Mesenchymal stem cell (in vitro differentiated cells and primary cell): ENCODE measurements at regions not wholly inside any gene's neighbourhood (a gene's known extent, or its start where the extent isn't known, plus 50 kb on each side); places are given as distances from the start of the nearest gene placed in this dataset.

Experiments used
- DNase-seq: peaks from one replicate; pipeline ENCODE4 v3.0.0-alpha.2; 2013
- H2AFZ ChIP-seq: one replicate; pipeline ENCODE4 v1.6.1; 2013; ENCODE audit warnings: low read depth, mild to moderate bottlenecking, control low read depth, inconsistent platforms, low read length, moderate library complexity
- H2AK5ac ChIP-seq: 2 replicates; pipeline ENCODE4 v1.6.1; 2013; ENCODE audit warnings: low read length, moderate library complexity, mild to moderate bottlenecking, inconsistent platforms; ENCODE audit not compliant: severe bottlenecking
- H2BK120ac ChIP-seq: one replicate; pipeline ENCODE4 v1.6.1; 2013; ENCODE audit warnings: low read depth, mild to moderate bottlenecking, inconsistent platforms, low read length, moderate library complexity
- H2BK12ac ChIP-seq, 2 experiments: one replicate each; pipeline ENCODE4 v1.6.1; 2013; ENCODE audit warnings: inconsistent platforms in 2 of 2, low read length in 2 of 2, mild to moderate bottlenecking in 2 of 2, moderate library complexity in 2 of 2, control low read depth in 1 of 2
- H2BK15ac ChIP-seq: one replicate; pipeline ENCODE4 v1.6.1; 2013; ENCODE audit warnings: mild to moderate bottlenecking, low read depth, inconsistent platforms; ENCODE audit not compliant: poor library complexity, severe bottlenecking
- H2BK5ac ChIP-seq: 2 replicates; pipeline ENCODE4 v1.6.1; 2013; ENCODE audit warnings: low read depth, mild to moderate bottlenecking, low read length, control low read depth, inconsistent platforms; ENCODE audit not compliant: poor library complexity, severe bottlenecking
- H3K14ac ChIP-seq, 2 experiments: one replicate each; pipeline ENCODE4 v1.6.1; 2013; ENCODE audit warnings: inconsistent platforms in 2 of 2, low read length in 2 of 2, control low read depth in 1 of 2, mild to moderate bottlenecking in 1 of 2, moderate library complexity in 1 of 2
- H3K18ac ChIP-seq, 2 experiments: one replicate each; pipeline ENCODE4 v1.6.1; 2013; ENCODE audit warnings: inconsistent platforms in 2 of 2, low read length in 2 of 2, control low read depth in 1 of 2, low read depth in 1 of 2, mild to moderate bottlenecking in 1 of 2
- H3K23ac ChIP-seq, 2 experiments: one replicate each; pipeline ENCODE4 v1.6.1; 2013; ENCODE audit warnings: inconsistent platforms in 2 of 2, low read length in 2 of 2, mild to moderate bottlenecking in 2 of 2, moderate library complexity in 2 of 2, control low read depth in 1 of 2
- H3K27ac ChIP-seq: 2 replicates; pipeline ENCODE4 v1.5.1; 2013; ENCODE audit warnings: mild to moderate bottlenecking, moderate library complexity, low read length, control low read depth, inconsistent platforms; ENCODE audit not compliant: poor library complexity, severe bottlenecking
- H3K27me3 ChIP-seq, 2 experiments: 2 replicates each; pipeline versions ENCODE4 v1.6.1 to v1.7.0; 2013; ENCODE audit warnings: low read length in 2 of 2, mild to moderate bottlenecking in 2 of 2, moderate library complexity in 2 of 2, control low read depth in 1 of 2, inconsistent platforms in 1 of 2; ENCODE audit not compliant: control insufficient read depth in 1 of 2, insufficient read depth in 1 of 2
- H3K36me3 ChIP-seq, 2 experiments: 2 replicates each; pipeline versions ENCODE4 v1.6.1 to v1.7.0; 2013; ENCODE audit warnings: low read length in 2 of 2, control low read depth in 1 of 2, inconsistent platforms in 1 of 2, low read depth in 1 of 2, mild to moderate bottlenecking in 1 of 2; ENCODE audit not compliant: insufficient read depth in 2 of 2, control insufficient read depth in 1 of 2
- H3K4ac ChIP-seq, 2 experiments: one replicate each; pipeline ENCODE4 v1.6.1; 2013; ENCODE audit warnings: inconsistent platforms in 2 of 2, low read length in 2 of 2, mild to moderate bottlenecking in 2 of 2, moderate library complexity in 2 of 2, control low read depth in 1 of 2, low read depth in 1 of 2
- H3K4me1 ChIP-seq: 2 replicates; pipeline ENCODE4 v1.6.1; 2013; ENCODE audit warnings: low read depth, low read length, control low read depth; ENCODE audit not compliant: control insufficient read depth, insufficient read depth
- H3K4me2 ChIP-seq: 2 replicates; pipeline ENCODE4 v1.6.1; 2013; ENCODE audit warnings: low read length, mild to moderate bottlenecking, inconsistent platforms; ENCODE audit not compliant: poor library complexity, severe bottlenecking
- H3K4me3 ChIP-seq, 2 experiments: 2 replicates each; pipeline versions ENCODE4 v1.5.1 to v1.7.0; 2013; ENCODE audit warnings: low read length in 2 of 2, mild to moderate bottlenecking in 2 of 2, control low read depth in 1 of 2, low read depth in 1 of 2; ENCODE audit not compliant: insufficient read depth in 1 of 2
- H3K79me1 ChIP-seq: replicated peaks from 2 replicates; pipeline ENCODE4 v1.6.1; 2013; ENCODE audit warnings: mild to moderate bottlenecking, control low read depth, low read length, inconsistent platforms; ENCODE audit not compliant: poor library complexity, severe bottlenecking
- H3K9ac ChIP-seq: 2 replicates; pipeline ENCODE4 v1.7.0; 2013; ENCODE audit warnings: mild to moderate bottlenecking, low read length, moderate library complexity
- H3K9me3 ChIP-seq: 2 replicates; pipeline ENCODE4 v1.7.0; 2013; ENCODE audit warnings: mild to moderate bottlenecking, low read length; ENCODE audit not compliant: control insufficient read depth
- H4K8ac ChIP-seq: one replicate; pipeline ENCODE4 v1.6.1; 2013; ENCODE audit warnings: inconsistent platforms, mild to moderate bottlenecking, low read length, moderate library complexity
- H4K91ac ChIP-seq: one replicate; pipeline ENCODE4 v1.6.1; 2013; ENCODE audit warnings: mild to moderate bottlenecking, low read length, inconsistent platforms
- WGBS: methylation state at CpG from one replicate; pipeline ENCODE4 v1.1.7; 2013; ENCODE audit warnings: mixed read lengths; 5-methylcytosine and 5-hydroxymethylcytosine counted together

- H3K27me3 ChIP-seq, result peaks cover 0 to under 1% of the 10 kb centered on the region in 2 experiments
- no peak overlapping the region for H3K4me2 ChIP-seq
- peaks cover 4% of the 10 kb centered on the region for H3K4me1 ChIP-seq
- H4K91ac ChIP-seq, result no peak overlapping the region
- WGBS, result 100% methylated on average over 1 of the region's 4 CpGs
- no peak overlapping the region for H3K4me3 ChIP-seq
- no peak overlapping the region for H3K9ac ChIP-seq
- H3K9me3 ChIP-seq, result peaks cover 5% of the 10 kb centered on the region
- no peak overlapping the region for H3K14ac ChIP-seq
- no peak overlapping the region for H2BK12ac ChIP-seq
- H2BK120ac ChIP-seq, result no peak overlapping the region
- H3K36me3 ChIP-seq, result no peaks in the 10 kb centered on the region
- no peak overlapping the region for H2BK15ac ChIP-seq
- no peak overlapping the region for H3K4ac ChIP-seq
- no peak overlapping the region for H2AK5ac ChIP-seq
- H2AFZ ChIP-seq, result no peak overlapping the region
- no peak overlapping the region for H4K8ac ChIP-seq
- no peak overlapping the region for H3K27ac ChIP-seq
- H3K79me1 ChIP-seq, result no peaks in the 10 kb centered on the region
- no peak overlapping the region for H3K23ac ChIP-seq
- no peak overlapping the region for H3K18ac ChIP-seq
- DNase-seq, result no peak
- H2BK5ac ChIP-seq, result no peak overlapping the region
Observed at GRCh38 chr2:216947055-216947454, 87.2 kb upstream of the TNP1 start.

GRCh38 chr2:216944733-216945132, 84.9 kb upstream of the TNP1 start:
- H3K27ac ChIP-seq, result no peak overlapping the region
- H3K9ac ChIP-seq, result no peak overlapping the region

GRCh38 chr2:216943109-216943508, 83.2 kb upstream of the TNP1 start:
- Histone ChIP-seq H2AK5ac (no peak overlapping the region), H3K4me1 (no peaks in the 10 kb centered on the region), H2AFZ (no peak overlapping the region), H3K9me3 (no peaks in the 10 kb centered on the region), H4K8ac (no peak overlapping the region), H2BK120ac (no peak overlapping the region), H2BK5ac (no peak overlapping the region), H3K4me2 (no peak overlapping the region), H3K79me1 (no peaks in the 10 kb centered on the region), H3K4ac (no peak overlapping the region), H4K91ac (no peak overlapping the region), H3K14ac (no peak overlapping the region), H3K18ac (no peak overlapping the region), H2BK12ac (no peak overlapping the region), H3K23ac (no peak overlapping the region), H3K4me3 (no peak overlapping the region), H3K9ac (no peak overlapping the region), H3K36me3 (no peaks in the 10 kb centered on the region), H2BK15ac (no peak overlapping the region), H3K27ac (no peak overlapping the region), H3K27me3 (peaks cover 0 to 4% of the 10 kb centered on the region in 2 experiments)
- DNase-seq, result no peak
- 100% methylated on average over 1 of the region's 2 CpGs for WGBS

More at GRCh38 chr2:216944733-216945132, 84.9 kb upstream of the TNP1 start:
- Histone ChIP-seq H4K91ac (no peak overlapping the region), H4K8ac (no peak overlapping the region), H3K36me3 (no peaks in the 10 kb centered on the region), H2AFZ (peak overlapping the region; percentile 61), H2BK120ac (no peak overlapping the region), H2BK5ac (no peak overlapping the region), H3K23ac (no peak overlapping the region), H2BK12ac (no peak overlapping the region), H3K4me2 (no peak overlapping the region), H3K27me3 (peaks cover 0 to 4% of the 10 kb centered on the region in 2 experiments), H3K14ac (peak overlapping the region in 1 of 2 experiments; percentile 68), H2AK5ac (no peak overlapping the region), H2BK15ac (no peak overlapping the region), H3K4ac (peak overlapping the region in 1 of 2 experiments; percentile 26), H3K4me1 (peaks cover 2% of the 10 kb centered on the region), H3K18ac (no peak overlapping the region), H3K4me3 (no peak overlapping the region), H3K9me3 (no peaks in the 10 kb centered on the region), H3K79me1 (no peaks in the 10 kb centered on the region)
- 100% methylated on average over 3 of the region's 4 CpGs for WGBS
- peak; percentile 8 for DNase-seq

- no peaks in the 10 kb centered on the region for H3K9me3 ChIP-seq
- H3K4ac ChIP-seq, result no peak overlapping the region
- no peak overlapping the region for H4K8ac ChIP-seq
- no peaks in the 10 kb centered on the region for H3K79me1 ChIP-seq
- no peak overlapping the region for H2AFZ ChIP-seq
- no peak overlapping the region for H3K27ac ChIP-seq
- no peak overlapping the region for H3K9ac ChIP-seq
- no peak overlapping the region for H2BK120ac ChIP-seq
- no peak overlapping the region for H3K14ac ChIP-seq
- H3K18ac ChIP-seq, result no peak overlapping the region
- no peak overlapping the region for H2BK5ac ChIP-seq
- no peak overlapping the region for H3K4me3 ChIP-seq
- 100% methylated on average over 1 of the region's 3 CpGs for WGBS
- H2AK5ac ChIP-seq, result no peak overlapping the region
- H4K91ac ChIP-seq, result no peak overlapping the region
- no peaks in the 10 kb centered on the region for H3K36me3 ChIP-seq
- no peak overlapping the region for H3K4me2 ChIP-seq
- H2BK12ac ChIP-seq, result no peak overlapping the region
- DNase-seq, result no peak
- H3K27me3 ChIP-seq, result peaks cover 0 to 4% of the 10 kb centered on the region in 2 experiments
- H2BK15ac ChIP-seq, result no peak overlapping the region
- no peak overlapping the region for H3K23ac ChIP-seq
- no peaks in the 10 kb centered on the region for H3K4me1 ChIP-seq
Observed at GRCh38 chr2:216942465-216942864, 82.6 kb upstream of the TNP1 start.
